Sigmoid colon (tissue), 4 donors: ENCODE measurements at regions not wholly inside any gene's neighbourhood (a gene's known extent, or its start where the extent isn't known, plus 50 kb on each side); places are given as distances from the start of the nearest gene placed in this dataset.
"Not testable (repeated sequence)": the region's sequence is repeated elsewhere in the genome, so short reads cannot be mapped to it uniquely, and the experiment has no call there.

Experiments
- CTCF ChIP-seq, 4 experiments: fragments of 450-650 bp in 3 of 4; fragments of 200-600 bp in 1 of 4; IDR thresholded peaks; one replicate each; pipeline ENCODE4 v1.5.1; 2016 to 2019; ENCODE audit warnings: antibody characterized with exemption in 4 of 4, mild to moderate bottlenecking in 3 of 4, moderate library complexity in 2 of 4
- EP300 ChIP-seq, 4 donors: sonication (generic); formaldehyde crosslinking; IDR thresholded peaks; one replicate each; pipeline ENCODE4 v1.6.1; 2017; ENCODE audit warnings: antibody characterized with exemption in 4 of 4
- POLR2A ChIP-seq, 2 donors: fragments of 450-650 bp; IDR thresholded peaks; one replicate each; pipeline ENCODE4 v1.6.1; 2016; ENCODE audit warnings: antibody characterized with exemption in 2 of 2, mild to moderate bottlenecking in 2 of 2, moderate library complexity in 2 of 2
- POLR2AphosphoS5 ChIP-seq, 4 donors: sonication (generic); formaldehyde crosslinking; IDR thresholded peaks; one replicate each; pipeline ENCODE4 v1.6.1; 2017; ENCODE audit warnings: antibody characterized with exemption in 4 of 4

GRCh38 chr20:26094498-26094897 lies 397.8 kb upstream of the ZNF337 start:
- not testable (repeated sequence) for TF ChIP-seq POLR2AphosphoS5, CTCF, POLR2A, EP300 (IDR thresholded peaks at IDR 0.05)
